ENCODE measurements at regions not wholly inside any gene's neighbourhood (a gene's known extent, or its start where the extent isn't known, plus 50 kb on each side); places are given as distances from the start of the nearest gene placed in this dataset.

GRCh38 chr12:131613186-131613585, 97.7 kb upstream of the SFSWAP start:
- TF ChIP-seq CTCF (conservative IDR thresholded peaks at IDR 0.05; ENCODE audit: low read depth, low read length), result no peak
- H3K4me3 ChIP-seq (ENCODE audit: low read depth, low read length), result no peak overlapping the region
- no peak for DNase-seq (ENCODE audit: low read depth)

GRCh38 chr12:131613678-131614077, 97.2 kb upstream of the SFSWAP start:
- no peak overlapping the region for H3K4me3 ChIP-seq (ENCODE audit: low read depth, low read length)
- no peak for DNase-seq (ENCODE audit: low read depth)
- TF ChIP-seq CTCF (conservative IDR thresholded peaks at IDR 0.05; ENCODE audit: low read depth, low read length), result no peak

GRCh38 chr12:131615326-131616042, 95.4 kb upstream of the SFSWAP start:
- peak; percentile 51 for DNase-seq (ENCODE audit: low read depth)
- H3K4me3 ChIP-seq (ENCODE audit: low read depth, low read length), result no peak overlapping the region
- TF ChIP-seq CTCF (conservative IDR thresholded peaks at IDR 0.05; ENCODE audit: low read depth, low read length), result no peak

GRCh38 chr12:131616043-131616700, 94.7 kb upstream of the SFSWAP start:
- no peak for TF ChIP-seq CTCF (conservative IDR thresholded peaks at IDR 0.05; ENCODE audit: low read depth, low read length)
- no peak overlapping the region for H3K4me3 ChIP-seq (ENCODE audit: low read depth, low read length)
- no peak for DNase-seq (ENCODE audit: low read depth)

- no peak for DNase-seq (ENCODE audit: low read depth)
- H3K4me3 ChIP-seq (ENCODE audit: low read depth, low read length), result no peak overlapping the region
- TF ChIP-seq CTCF (conservative IDR thresholded peaks at IDR 0.05; ENCODE audit: low read depth, low read length), result no peak
Measured at GRCh38 chr12:131616738-131617137, 94.2 kb upstream of the SFSWAP start.

- H3K4me3 ChIP-seq (ENCODE audit: low read depth, low read length), result no peak overlapping the region
- no peak for DNase-seq (ENCODE audit: low read depth)
- TF ChIP-seq CTCF (conservative IDR thresholded peaks at IDR 0.05; ENCODE audit: low read depth, low read length), result no peak
Measured at GRCh38 chr12:131617179-131617578, 93.7 kb upstream of the SFSWAP start.

Measured in choroid plexus epithelial cell (primary cell).